HEK293 (cell line): ENCODE measurements at regions not wholly inside any gene's neighbourhood (a gene's known extent, or its start where the extent isn't known, plus 50 kb on each side); places are given as distances from the start of the nearest gene placed in this dataset.

Source experiments
- FEZF1 ChIP-seq: fragments of 450-650 bp; formaldehyde crosslinking; IDR thresholded peaks from 2 replicates; pipeline ENCODE4 v1.5.1; 2016; ENCODE audit warnings: missing biosample characterization, missing genetic modification characterization
- TCF7L2 ChIP-seq: IDR thresholded peaks from 2 replicates; pipeline ENCODE4 v1.6.1; 2011; ENCODE audit warnings: low read depth, mild to moderate bottlenecking, inconsistent platforms, low read length, moderate library complexity, borderline replicate concordance
- ZBTB7A ChIP-seq: fragments of 450-650 bp; formaldehyde crosslinking; IDR thresholded peaks from 2 replicates; pipeline ENCODE4 v1.5.1; 2016; ENCODE audit warnings: low read depth, missing biosample characterization, missing genetic modification characterization
- ZFP37 ChIP-seq: fragments of 450-650 bp; formaldehyde crosslinking; IDR thresholded peaks from 2 replicates; pipeline ENCODE4 v1.5.1; 2016; ENCODE audit warnings: missing biosample characterization, missing genetic modification characterization
- ZNF184 ChIP-seq: fragments of 450-650 bp; IDR thresholded peaks from 2 replicates; pipeline ENCODE4 v1.5.1; 2018; ENCODE audit warnings: missing biosample characterization, mild to moderate bottlenecking, missing genetic modification characterization
- ZNF24 ChIP-seq: fragments of 450-650 bp; formaldehyde crosslinking; IDR thresholded peaks from 2 replicates; pipeline ENCODE4 v1.5.1; 2016; ENCODE audit warnings: missing biosample characterization, missing genetic modification characterization
- ZNF433 ChIP-seq: fragments of 450-650 bp; formaldehyde crosslinking; IDR thresholded peaks from 2 replicates; pipeline ENCODE4 v1.5.1; 2016; ENCODE audit warnings: missing biosample characterization, missing genetic modification characterization, low read depth
- ZNF623 ChIP-seq: fragments of 450-650 bp; formaldehyde crosslinking; IDR thresholded peaks from 2 replicates; pipeline ENCODE4 v1.5.1; 2016; ENCODE audit warnings: missing biosample characterization, missing genetic modification characterization
- ZNF692 ChIP-seq: fragments of 450-650 bp; formaldehyde crosslinking; IDR thresholded peaks from 2 replicates; pipeline ENCODE4 v1.5.1; 2016; ENCODE audit warnings: missing biosample characterization, missing genetic modification characterization
- TF ChIP-seq, protein P1 (sequence below): fragments of 450-650 bp; formaldehyde crosslinking; IDR thresholded peaks from 2 replicates; pipeline ENCODE4 v1.5.1; 2016; ENCODE audit warnings: missing biosample characterization, missing genetic modification characterization

DNA sequence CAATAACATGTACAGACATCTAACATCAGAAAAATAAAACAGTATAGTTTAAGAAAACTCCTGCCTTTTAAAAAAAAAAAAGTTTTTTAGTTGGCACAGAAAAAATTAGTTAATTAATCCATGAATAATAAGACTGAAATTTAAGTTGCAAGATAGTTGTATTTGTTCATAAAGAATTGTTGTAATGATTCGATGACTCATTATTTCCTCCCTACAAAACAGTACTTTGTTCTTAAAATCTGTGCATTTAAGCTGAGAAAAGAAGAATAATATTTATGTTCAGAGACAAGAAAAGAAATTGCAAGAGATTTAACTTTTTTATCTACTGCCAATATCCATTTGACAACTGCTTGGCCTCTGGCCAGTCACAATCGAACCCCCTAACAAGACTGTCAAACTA lies 894.7 kb downstream of the ADGRL2 start:
- TF ChIP-seq, protein P1, sequence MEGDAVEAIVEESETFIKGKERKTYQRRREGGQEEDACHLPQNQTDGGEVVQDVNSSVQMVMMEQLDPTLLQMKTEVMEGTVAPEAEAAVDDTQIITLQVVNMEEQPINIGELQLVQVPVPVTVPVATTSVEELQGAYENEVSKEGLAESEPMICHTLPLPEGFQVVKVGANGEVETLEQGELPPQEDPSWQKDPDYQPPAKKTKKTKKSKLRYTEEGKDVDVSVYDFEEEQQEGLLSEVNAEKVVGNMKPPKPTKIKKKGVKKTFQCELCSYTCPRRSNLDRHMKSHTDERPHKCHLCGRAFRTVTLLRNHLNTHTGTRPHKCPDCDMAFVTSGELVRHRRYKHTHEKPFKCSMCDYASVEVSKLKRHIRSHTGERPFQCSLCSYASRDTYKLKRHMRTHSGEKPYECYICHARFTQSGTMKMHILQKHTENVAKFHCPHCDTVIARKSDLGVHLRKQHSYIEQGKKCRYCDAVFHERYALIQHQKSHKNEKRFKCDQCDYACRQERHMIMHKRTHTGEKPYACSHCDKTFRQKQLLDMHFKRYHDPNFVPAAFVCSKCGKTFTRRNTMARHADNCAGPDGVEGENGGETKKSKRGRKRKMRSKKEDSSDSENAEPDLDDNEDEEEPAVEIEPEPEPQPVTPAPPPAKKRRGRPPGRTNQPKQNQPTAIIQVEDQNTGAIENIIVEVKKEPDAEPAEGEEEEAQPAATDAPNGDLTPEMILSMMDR (tag by site-specific recombination) = no peak
- no peak for TF ChIP-seq TCF7L2
- no peak for TF ChIP-seq ZFP37 (tag by site-specific recombination)
- TF ChIP-seq ZNF184 (tag by site-specific recombination) = no peak
- TF ChIP-seq ZNF692 = no peak
- no peak for TF ChIP-seq ZNF623
- TF ChIP-seq ZBTB7A = no peak
- no peak for TF ChIP-seq FEZF1 (tag by site-specific recombination)
- TF ChIP-seq ZNF24 (tag by site-specific recombination) = no peak
- TF ChIP-seq ZNF433 = no peak
